Muscle of leg (tissue), 3 donors: ENCODE measurements at regions not wholly inside any gene's neighbourhood (a gene's known extent, or its start where the extent isn't known, plus 50 kb on each side); places are given as distances from the start of the nearest gene placed in this dataset.

ENCODE experiments used
- DNase-seq: peaks from one replicate; pipeline ENCODE4 v3.0.0; 2013
- H3K27ac ChIP-seq: one replicate; pipeline ENCODE4 v1.5.1; 2013; ENCODE audit warnings: mild to moderate bottlenecking, low read length, control low read depth
- H3K27me3 ChIP-seq: one replicate; pipeline ENCODE4 v1.6.1; 2013; ENCODE audit warnings: low read length; ENCODE audit not compliant: control insufficient read depth, insufficient read depth
- H3K36me3 ChIP-seq: one replicate; pipeline ENCODE4 v1.6.1; 2013; ENCODE audit warnings: low read length; ENCODE audit not compliant: control insufficient read depth, insufficient read depth
- H3K4me1 ChIP-seq: one replicate; pipeline ENCODE4 v1.6.1; 2013; ENCODE audit warnings: low read length; ENCODE audit not compliant: control insufficient read depth, insufficient read depth
- H3K4me3 ChIP-seq: one replicate; pipeline ENCODE4 v1.5.1; 2013; ENCODE audit warnings: low read length, control low read depth
- H3K9me3 ChIP-seq: replicated peaks from 2 replicates; pipeline ENCODE4 v1.6.1; 2013; ENCODE audit warnings: low read depth, low read length; ENCODE audit not compliant: control insufficient read depth
- WGBS: methylation state at CpG from one replicate; pipeline ENCODE4 v1.1.5; 2013; ENCODE audit warnings: missing lambda C conversion rate; ENCODE audit not compliant: insufficient coverage; 5-methylcytosine and 5-hydroxymethylcytosine counted together

DNA sequence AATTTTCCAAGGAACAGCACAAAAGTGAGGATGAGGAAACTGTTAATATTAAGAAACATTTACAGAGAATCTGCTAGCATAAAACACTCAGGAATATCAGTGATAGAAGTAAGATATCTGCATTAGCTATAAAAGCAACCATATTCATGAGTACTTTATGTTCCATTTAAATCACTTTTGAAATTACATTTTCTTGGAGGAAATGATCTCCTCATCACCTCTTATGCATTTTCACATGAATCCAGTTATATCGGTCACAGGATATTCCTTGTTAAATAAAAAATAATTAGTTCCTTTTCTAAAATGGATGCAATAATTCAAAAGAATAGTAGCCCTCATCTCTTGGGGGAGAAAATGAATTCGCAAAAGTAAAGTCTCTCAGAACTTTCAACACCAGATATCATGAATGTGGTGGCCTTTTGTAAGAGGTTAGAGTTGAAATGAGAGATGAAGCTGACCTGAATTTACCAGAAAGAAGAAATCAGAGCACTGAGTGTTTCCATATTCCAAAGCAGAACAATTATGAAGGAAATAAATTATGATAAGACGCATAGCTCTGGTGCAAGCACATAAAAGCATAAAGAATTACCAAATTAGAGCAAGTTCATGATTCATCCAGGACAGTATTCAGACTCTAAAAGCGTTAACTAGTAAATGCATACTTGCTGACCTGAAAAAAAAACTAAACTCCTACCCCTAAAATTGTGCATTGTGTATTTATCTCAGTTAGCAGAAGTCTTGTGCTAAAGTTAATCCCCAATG lies 321.9 kb upstream of the CCDC54 start:
- Histone ChIP-seq H3K27me3 (no peaks in the 10 kb centered on the region), H3K9me3 (no peaks in the 10 kb centered on the region), H3K4me1 (no peaks in the 10 kb centered on the region), H3K4me3 (no peak overlapping the region), H3K36me3 (no peaks in the 10 kb centered on the region), H3K27ac (no peak overlapping the region)
- DNase-seq: no peak
- WGBS: no CpG with 5 or more reads among the region's 4 CpGs

- H3K36me3 ChIP-seq: no peaks in the 10 kb centered on the region
- H3K27me3 ChIP-seq: no peaks in the 10 kb centered on the region
- H3K27ac ChIP-seq: no peak overlapping the region
- peaks cover 8% of the 10 kb centered on the region for H3K4me1 ChIP-seq
- no CpG with 5 or more reads among the region's 1 CpG for WGBS
- H3K9me3 ChIP-seq: no peaks in the 10 kb centered on the region
- DNase-seq: no peak
- no peak overlapping the region for H3K4me3 ChIP-seq
Measured at GRCh38 chr3:107061466-107061865, 315.8 kb upstream of the CCDC54 start.

- H3K4me3 ChIP-seq: no peak overlapping the region
- WGBS: 100% methylated on average over 1 of the region's 1 CpG
- DNase-seq: no peak
- H3K9me3 ChIP-seq: no peaks in the 10 kb centered on the region
- H3K27ac ChIP-seq: no peak overlapping the region
- no peaks in the 10 kb centered on the region for H3K36me3 ChIP-seq
- no peaks in the 10 kb centered on the region for H3K27me3 ChIP-seq
- H3K4me1 ChIP-seq: peaks cover 8% of the 10 kb centered on the region
Measured at GRCh38 chr3:107062310-107062709, 314.9 kb upstream of the CCDC54 start.

DNA sequence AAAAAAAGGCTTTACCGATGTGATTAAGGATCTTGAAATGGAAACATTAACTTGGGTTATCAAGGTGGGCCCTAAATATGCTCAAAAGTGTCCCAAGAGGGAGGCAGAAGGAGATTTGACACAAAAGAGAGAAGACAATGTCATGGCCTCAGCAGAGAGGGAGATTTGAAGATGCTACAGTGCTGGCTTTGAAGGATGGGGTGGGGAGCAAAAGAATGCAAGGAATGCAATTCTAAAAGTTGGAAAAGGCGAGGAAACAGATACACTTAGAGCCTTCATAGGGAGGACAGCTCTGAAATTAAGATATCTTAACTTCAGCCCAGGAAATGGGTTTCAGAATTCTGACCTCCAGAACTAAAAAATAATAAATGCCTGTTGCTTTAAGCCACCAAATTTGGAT lies 314.5 kb upstream of the CCDC54 start:
- no peak overlapping the region for H3K27ac ChIP-seq
- no peak for DNase-seq
- H3K4me1 ChIP-seq: peaks cover 8% of the 10 kb centered on the region
- no peak overlapping the region for H3K4me3 ChIP-seq
- H3K27me3 ChIP-seq: no peaks in the 10 kb centered on the region
- H3K9me3 ChIP-seq: no peaks in the 10 kb centered on the region
- 91% methylated on average over 1 of the region's 2 CpGs for WGBS
- no peaks in the 10 kb centered on the region for H3K36me3 ChIP-seq

- WGBS: no CpG with 5 or more reads among the region's 5 CpGs
- no peaks in the 10 kb centered on the region for H3K9me3 ChIP-seq
- peak; percentile 21 for DNase-seq
Measured at GRCh38 chr3:107063351-107063750, 313.9 kb upstream of the CCDC54 start.

GRCh38 chr3:107064405-107065060 lies 312.7 kb upstream of the CCDC54 start:
- no peak overlapping the region for H3K4me3 ChIP-seq
- no peaks in the 10 kb centered on the region for H3K9me3 ChIP-seq
- WGBS: 4% methylated on average over 6 of the region's 9 CpGs
- peak; percentile 92 for DNase-seq
- peaks cover 8% of the 10 kb centered on the region for H3K4me1 ChIP-seq
- no peaks in the 10 kb centered on the region for H3K27me3 ChIP-seq
- H3K27ac ChIP-seq: no peak overlapping the region
- H3K36me3 ChIP-seq: no peaks in the 10 kb centered on the region

More at GRCh38 chr3:107063351-107063750, 313.9 kb upstream of the CCDC54 start:
- Histone ChIP-seq H3K4me3 (no peak overlapping the region), H3K27ac (no peak overlapping the region), H3K36me3 (no peaks in the 10 kb centered on the region), H3K4me1 (peaks cover 8% of the 10 kb centered on the region), H3K27me3 (no peaks in the 10 kb centered on the region)

DNA sequence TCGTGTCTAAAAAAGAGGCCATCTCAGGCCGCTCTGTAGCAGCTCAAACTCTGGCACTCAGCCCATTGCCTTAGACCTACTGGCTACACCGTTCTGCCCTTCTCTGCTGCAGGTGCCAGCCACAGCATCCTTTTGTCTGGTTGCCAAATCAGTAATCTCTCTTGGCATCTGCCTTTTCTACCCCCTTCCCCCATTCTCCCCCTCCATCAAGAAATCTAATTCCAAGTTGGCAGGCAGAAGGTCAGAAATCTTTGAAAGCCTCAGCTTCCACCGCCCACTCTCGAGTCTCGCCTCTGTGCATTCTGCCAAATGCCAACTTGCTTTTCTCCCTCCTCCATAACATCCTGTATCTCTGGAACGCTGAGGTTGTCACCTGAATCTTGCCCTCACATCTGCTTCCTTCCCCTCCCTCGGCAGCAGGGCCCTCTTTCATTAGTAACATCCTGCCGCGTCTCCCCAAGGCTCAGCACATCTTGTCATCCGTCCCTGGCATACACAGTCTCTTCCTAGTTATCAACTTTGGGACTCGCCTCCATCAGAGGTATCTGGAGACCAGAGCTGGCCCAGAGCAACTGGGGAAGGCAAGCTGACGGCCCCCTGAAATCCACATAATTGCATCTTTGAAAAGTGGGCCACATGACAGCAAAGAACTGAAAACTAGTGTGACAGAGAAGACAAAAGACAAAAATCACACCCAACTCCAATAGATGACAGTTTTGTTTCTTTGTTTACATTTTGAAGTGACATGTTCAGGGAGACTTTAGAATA lies 312.0 kb upstream of the CCDC54 start:
- WGBS: 37% methylated on average over 8 of the region's 13 CpGs
- no peaks in the 10 kb centered on the region for H3K36me3 ChIP-seq
- H3K27ac ChIP-seq: peak overlapping the region; percentile 1
- H3K4me1 ChIP-seq: peaks cover 8% of the 10 kb centered on the region
- no peaks in the 10 kb centered on the region for H3K9me3 ChIP-seq
- peak; percentile 55 for DNase-seq
- no peaks in the 10 kb centered on the region for H3K27me3 ChIP-seq
- no peak overlapping the region for H3K4me3 ChIP-seq

- no peaks in the 10 kb centered on the region for H3K9me3 ChIP-seq
- H3K4me3 ChIP-seq: no peak overlapping the region
- peaks cover 8% of the 10 kb centered on the region for H3K4me1 ChIP-seq
- H3K36me3 ChIP-seq: no peaks in the 10 kb centered on the region
- H3K27me3 ChIP-seq: no peaks in the 10 kb centered on the region
- H3K27ac ChIP-seq: no peak overlapping the region
- WGBS: 96% methylated on average over 3 of the region's 5 CpGs
- no peak for DNase-seq
Measured at GRCh38 chr3:107067421-107067820, 309.8 kb upstream of the CCDC54 start.

DNA sequence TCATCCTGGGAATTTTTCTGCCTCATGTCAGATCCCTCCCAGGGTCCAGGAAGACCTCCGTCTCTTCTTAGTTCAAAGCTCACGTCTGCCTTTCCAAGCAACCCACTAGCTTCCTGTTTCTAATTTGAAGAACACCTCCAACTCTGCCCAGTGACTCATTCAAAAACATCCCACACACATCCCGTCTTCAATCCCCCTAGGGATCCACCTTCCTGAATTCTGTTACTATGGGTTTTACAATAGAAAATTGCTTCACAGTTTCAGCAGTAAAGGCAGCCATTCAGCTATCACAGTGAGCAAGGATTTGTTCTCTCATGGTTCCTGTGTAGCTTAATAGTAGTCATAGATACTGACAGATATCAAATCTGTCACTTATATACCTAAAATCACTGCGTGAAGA lies 308.3 kb upstream of the CCDC54 start:
- WGBS: 8% methylated on average over 3 of the region's 4 CpGs
- no peaks in the 10 kb centered on the region for H3K36me3 ChIP-seq
- peak overlapping the region; percentile 0 for H3K27ac ChIP-seq
- no peak overlapping the region for H3K4me3 ChIP-seq
- no peaks in the 10 kb centered on the region for H3K27me3 ChIP-seq
- peaks cover 6% of the 10 kb centered on the region for H3K4me1 ChIP-seq
- H3K9me3 ChIP-seq: no peaks in the 10 kb centered on the region
- DNase-seq: peak; percentile 78

- DNase-seq: no peak
- Histone ChIP-seq H3K36me3 (no peaks in the 10 kb centered on the region), H3K27me3 (no peaks in the 10 kb centered on the region), H3K4me1 (no peaks in the 10 kb centered on the region), H3K9me3 (no peaks in the 10 kb centered on the region), H3K27ac (no peak overlapping the region), H3K4me3 (no peak overlapping the region)
- whole genome bisulfite sequencing: 75% methylated on average over 1 of the region's 3 CpGs
Measured at GRCh38 chr3:107076946-107077345, 300.3 kb upstream of the CCDC54 start.
